ENCODE measurements at regions not wholly inside any gene's neighbourhood (a gene's known extent, or its start where the extent isn't known, plus 50 kb on each side); places are given as distances from the start of the nearest gene placed in this dataset.
"Not testable (repeated sequence)": the region's sequence is repeated elsewhere in the genome, so short reads cannot be mapped to it uniquely, and the experiment has no call there.

GRCh38 chr4:13761581-13761980 lies 134.1 kb upstream of the BOD1L1 start:
- not testable (repeated sequence) for TF ChIP-seq POLR2AphosphoS5 (IDR thresholded peaks at IDR 0.05; ENCODE audit: low read depth, low read length); CTCF (IDR thresholded peaks at IDR 0.05); EZH2phosphoT487 (IDR thresholded peaks at IDR 0.05; ENCODE audit: borderline replicate concordance, low read depth)

Data from SK-N-SH (cell line).